ENCODE measurements at regions not wholly inside any gene's neighbourhood (a gene's known extent, or its start where the extent isn't known, plus 50 kb on each side); places are given as distances from the start of the nearest gene placed in this dataset.
A peak's percentile ranks its signal among the peaks of the same experiment; 100 is the strongest.
"Not testable (repeated sequence)": the region's sequence is repeated elsewhere in the genome, so short reads cannot be mapped to it uniquely, and the experiment has no call there.

DNA sequence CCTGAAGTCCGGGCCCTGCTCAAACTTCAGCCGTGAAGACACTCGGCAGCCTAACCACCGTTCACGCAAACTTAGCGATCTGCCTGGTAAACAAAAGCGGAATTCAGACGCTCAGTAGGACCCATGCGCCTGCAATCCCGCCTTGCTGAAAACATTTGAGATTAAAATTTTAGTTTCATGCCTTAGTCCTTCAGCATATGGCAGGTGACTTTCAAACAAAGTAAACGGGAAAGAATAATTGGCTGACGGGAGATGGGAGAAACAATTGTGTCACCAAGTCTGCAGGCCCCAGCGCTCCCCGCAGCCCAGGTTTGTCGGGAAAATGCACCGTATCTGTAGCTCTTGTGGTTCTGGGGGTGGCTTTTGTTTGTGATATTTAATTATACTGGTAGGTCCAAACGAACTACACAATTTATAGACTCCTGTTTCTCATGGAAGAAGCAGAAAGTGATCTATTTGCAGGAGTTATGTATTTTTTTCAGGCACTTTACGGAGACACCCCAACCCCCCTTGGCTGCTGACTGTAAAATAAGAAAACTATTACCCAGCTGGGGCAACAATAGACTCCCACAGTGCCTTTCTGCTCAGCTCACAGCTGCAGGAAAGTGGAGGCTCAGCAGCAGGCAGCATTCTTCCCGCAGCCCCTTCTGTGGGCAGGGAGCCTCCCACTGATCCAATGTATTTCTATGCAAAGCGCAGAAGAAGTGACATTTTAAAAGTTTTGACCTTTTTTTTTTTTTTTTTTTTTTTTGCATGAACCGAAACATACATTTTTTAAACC lies 94.8 kb downstream of the SOX1 start:
- ChIA-PET CTCF (no interaction called here), POLR2A (no interaction called here)
- Mint-ChIP-seq H3K36me3 (ENCODE audit: insufficient read depth, unreplicated experiment) (no peaks in the 10 kb centered on the region), H3K9me3 (ENCODE audit: unreplicated experiment) (peaks cover 14% of the 10 kb centered on the region), H3K27ac (ENCODE audit: unreplicated experiment) (no peak overlapping the region), H3K4me1 (ENCODE audit: low read depth, unreplicated experiment) (peaks cover 6% of the 10 kb centered on the region), H3K27me3 (ENCODE audit: insufficient read depth, unreplicated experiment) (peaks cover 4% of the 10 kb centered on the region), H3K4me3 (ENCODE audit: unreplicated experiment) (no peak overlapping the region)
- H3K4me3 ChIP-seq (ENCODE audit: low read depth, low read length): no peak overlapping the region
- no TSS peak for BruUV-seq (replicated peaks)
- H3K4me1 ChIP-seq: peaks cover 5% of the 10 kb centered on the region; the same call in 1 of the 2 replicates
- intact Hi-C loops (cut with micrococcal nuclease; ENCODE audit: unreplicated experiment): no loop called here
- peak in 1 of 2 experiments; percentile 17 for DNase-seq
- peaks cover 8% of the 10 kb centered on the region for H3K9me3 ChIP-seq
- TF ChIP-seq, protein P1, sequence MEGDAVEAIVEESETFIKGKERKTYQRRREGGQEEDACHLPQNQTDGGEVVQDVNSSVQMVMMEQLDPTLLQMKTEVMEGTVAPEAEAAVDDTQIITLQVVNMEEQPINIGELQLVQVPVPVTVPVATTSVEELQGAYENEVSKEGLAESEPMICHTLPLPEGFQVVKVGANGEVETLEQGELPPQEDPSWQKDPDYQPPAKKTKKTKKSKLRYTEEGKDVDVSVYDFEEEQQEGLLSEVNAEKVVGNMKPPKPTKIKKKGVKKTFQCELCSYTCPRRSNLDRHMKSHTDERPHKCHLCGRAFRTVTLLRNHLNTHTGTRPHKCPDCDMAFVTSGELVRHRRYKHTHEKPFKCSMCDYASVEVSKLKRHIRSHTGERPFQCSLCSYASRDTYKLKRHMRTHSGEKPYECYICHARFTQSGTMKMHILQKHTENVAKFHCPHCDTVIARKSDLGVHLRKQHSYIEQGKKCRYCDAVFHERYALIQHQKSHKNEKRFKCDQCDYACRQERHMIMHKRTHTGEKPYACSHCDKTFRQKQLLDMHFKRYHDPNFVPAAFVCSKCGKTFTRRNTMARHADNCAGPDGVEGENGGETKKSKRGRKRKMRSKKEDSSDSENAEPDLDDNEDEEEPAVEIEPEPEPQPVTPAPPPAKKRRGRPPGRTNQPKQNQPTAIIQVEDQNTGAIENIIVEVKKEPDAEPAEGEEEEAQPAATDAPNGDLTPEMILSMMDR (IDR thresholded peaks at IDR 0.05; ENCODE audit: insufficient read depth in 1 of 2, low read depth in 1 of 2, low read length in 1 of 2, severe bottlenecking in 1 of 2, unreplicated experiment in 1 of 2): no peak
- H3K27me3 ChIP-seq (replicated peaks; ENCODE audit: control insufficient read depth, insufficient read depth, low read length): no peaks in the 10 kb centered on the region
- H3K36me3 ChIP-seq (ENCODE audit: control insufficient read depth, insufficient read depth, low read length): no peaks in the 10 kb centered on the region

DNA sequence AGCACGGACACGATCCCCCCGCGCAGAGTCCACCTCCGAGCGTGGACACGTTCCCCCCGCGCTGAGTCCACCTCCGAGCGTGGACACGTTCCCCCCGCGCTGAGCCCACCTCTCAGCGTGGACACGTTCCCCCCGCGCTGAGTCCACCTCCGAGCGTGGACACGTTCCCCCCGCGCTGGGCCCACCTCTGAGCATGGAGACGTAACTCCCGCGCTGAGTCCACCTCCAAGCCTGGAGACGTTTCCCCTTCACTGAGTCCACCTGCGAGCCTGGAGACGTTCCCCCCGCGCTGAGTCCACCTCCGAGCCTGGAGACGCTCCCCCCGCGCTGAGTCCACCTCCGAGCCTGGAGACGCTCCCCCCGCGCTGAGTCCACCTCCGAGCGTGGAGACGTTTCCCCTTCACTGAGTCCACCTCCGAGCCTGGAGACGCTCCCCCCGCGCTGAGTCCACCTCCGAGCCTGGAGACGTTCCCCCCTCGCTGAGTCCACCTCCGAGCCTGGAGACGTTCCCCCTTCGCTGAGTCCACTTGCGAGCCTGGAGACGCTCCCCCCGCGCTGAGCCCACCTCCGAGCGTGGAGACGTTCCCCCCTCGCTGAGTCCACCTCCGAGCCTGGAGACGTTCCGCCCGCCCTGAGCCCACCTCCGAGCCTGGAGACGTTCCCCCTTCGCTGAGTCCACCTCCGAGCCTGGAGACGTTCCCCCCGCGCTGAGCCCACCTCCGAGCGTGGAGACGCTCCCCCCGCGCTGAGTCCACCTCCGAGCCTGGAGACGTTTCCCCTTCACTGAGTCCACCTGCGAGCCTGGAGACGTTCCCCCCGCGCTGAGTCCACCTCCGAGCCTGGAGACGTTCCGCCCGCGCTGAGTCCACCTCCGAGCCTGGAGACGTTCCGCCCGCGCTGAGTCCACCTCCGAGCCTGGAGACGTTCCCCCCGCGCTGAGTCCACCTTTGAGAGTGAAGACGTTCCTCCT lies 97.0 kb downstream of the SOX1 start:
- not testable (repeated sequence) for H3K27ac Mint-ChIP-seq (ENCODE audit: unreplicated experiment)

DNA sequence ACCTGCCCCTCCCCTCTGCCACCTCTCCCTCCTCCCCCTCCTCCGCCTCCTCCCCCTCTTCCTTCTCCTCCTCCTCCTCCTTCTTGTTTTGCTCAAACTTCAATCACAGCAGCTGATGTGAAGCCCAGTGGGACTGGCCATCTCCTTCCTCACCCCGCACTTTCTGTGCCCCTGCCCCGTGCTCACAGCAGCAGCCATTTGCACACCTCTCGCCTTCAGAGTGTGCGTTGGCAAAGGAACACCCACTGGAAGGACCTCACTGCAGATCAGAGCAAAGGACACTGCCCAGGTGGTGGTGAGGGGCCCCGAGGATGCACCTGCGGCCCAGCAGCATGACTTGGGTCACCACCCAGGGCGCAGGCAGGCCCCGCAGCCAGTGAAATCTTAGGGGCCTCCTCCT lies 98.8 kb downstream of the SOX1 start:
- no peaks in the 10 kb centered on the region for H3K27me3 ChIP-seq (replicated peaks; ENCODE audit: control insufficient read depth, insufficient read depth, low read length)
- no peaks in the 10 kb centered on the region for H3K36me3 ChIP-seq (ENCODE audit: control insufficient read depth, insufficient read depth, low read length)
- BruUV-seq (replicated peaks): no TSS peak
- Mint-ChIP-seq H3K4me1 (ENCODE audit: low read depth, unreplicated experiment) (peaks cover under 1% of the 10 kb centered on the region), H3K36me3 (ENCODE audit: insufficient read depth, unreplicated experiment) (no peaks in the 10 kb centered on the region), H3K27ac (ENCODE audit: unreplicated experiment) (no peak overlapping the region), H3K27me3 (ENCODE audit: insufficient read depth, unreplicated experiment) (peaks cover 7% of the 10 kb centered on the region), H3K9me3 (ENCODE audit: unreplicated experiment) (no peaks in the 10 kb centered on the region), H3K4me3 (ENCODE audit: unreplicated experiment) (no peak overlapping the region)
- DNase-seq: peak in 1 of 2 experiments; percentile 14
- POLR2A ChIA-PET: no interaction called here
- no peak overlapping the region for H3K4me3 ChIP-seq (ENCODE audit: low read depth, low read length)
- intact Hi-C loops (cut with micrococcal nuclease; ENCODE audit: unreplicated experiment): no loop called here
- H3K4me1 ChIP-seq: no peaks in the 10 kb centered on the region
- TF ChIP-seq, protein P1 (IDR thresholded peaks at IDR 0.05; ENCODE audit: insufficient read depth in 1 of 2, low read depth in 1 of 2, low read length in 1 of 2, severe bottlenecking in 1 of 2, unreplicated experiment in 1 of 2): no peak
- H3K9me3 ChIP-seq: no peaks in the 10 kb centered on the region
- CTCF ChIA-PET: no interaction called here

More for the DNA sequence above, 97.0 kb downstream of the SOX1 start:
- H3K4me1 ChIP-seq; H3K9me3 Mint-ChIP-seq (ENCODE audit: unreplicated experiment); H3K36me3 ChIP-seq (ENCODE audit: control insufficient read depth, insufficient read depth, low read length); H3K27me3 ChIP-seq (replicated peaks; ENCODE audit: control insufficient read depth, insufficient read depth, low read length); BruUV-seq (replicated peaks); H3K27me3 Mint-ChIP-seq (ENCODE audit: insufficient read depth, unreplicated experiment); H3K36me3 Mint-ChIP-seq (ENCODE audit: insufficient read depth, unreplicated experiment); H3K9me3 ChIP-seq; POLR2A ChIA-PET; H3K4me1 Mint-ChIP-seq (ENCODE audit: low read depth, unreplicated experiment); H3K4me3 Mint-ChIP-seq (ENCODE audit: unreplicated experiment); H3K4me3 ChIP-seq (ENCODE audit: low read depth, low read length); intact Hi-C loops (cut with micrococcal nuclease; ENCODE audit: unreplicated experiment); CTCF ChIA-PET: not testable (repeated sequence)
- DNase-seq: peak in 1 of 2 experiments; percentile 9
